OCI-LY1 (cell line): ENCODE measurements at regions not wholly inside any gene's neighbourhood (a gene's known extent, or its start where the extent isn't known, plus 50 kb on each side); places are given as distances from the start of the nearest gene placed in this dataset.

Source experiments
- CTCF ChIP-seq: fragments of 200-600 bp; sonication (generic), shearing (Covaris generic); IDR thresholded peaks from 2 replicates; pipeline ENCODE4 v1.5.1; 2017; ENCODE audit warnings: mild to moderate bottlenecking, antibody characterized with exemption, low read length, moderate library complexity, mixed read lengths
- EZH2 ChIP-seq: fragments of 200-600 bp; sonication (generic), shearing (Covaris generic); IDR thresholded peaks from 2 replicates; pipeline ENCODE4 v1.8.0; 2017; ENCODE audit warnings: borderline replicate concordance, mixed run types, mild to moderate bottlenecking, antibody characterized with exemption, low read length, moderate library complexity, mixed read lengths

GRCh38 chr13:76522083-76522755 is 364.0 kb downstream of the KCTD12 start:
- TF ChIP-seq CTCF (no peak), EZH2 (no peak)
